GM23338 (cell line): ENCODE measurements at regions not wholly inside any gene's neighbourhood (a gene's known extent, or its start where the extent isn't known, plus 50 kb on each side); places are given as distances from the start of the nearest gene placed in this dataset.

Experiments used
- ATAC-seq: fragments of 200-7000 bp; cut with Tn5 transposase; 3 replicates; pipeline ENCODE4 v1.9.1; 2020
- DNase-seq: peaks from one replicate; pipeline ENCODE4 v3.0.0-alpha.2; 2015; ENCODE audit warnings: low spot score
- H2AFZ ChIP-seq: fragments of 200-600 bp; sonication (generic); 2 replicates; pipeline ENCODE4 v1.8.0; 2016; ENCODE audit warnings: antibody characterized with exemption, mild to moderate bottlenecking, moderate library complexity
- H3F3A ChIP-seq: fragments of 200-600 bp; sonication (generic); replicated peaks from 2 replicates; pipeline ENCODE4 v1.8.0; 2017; ENCODE audit warnings: antibody characterized with exemption, mixed run types, low read depth
- H3K27ac ChIP-seq: fragments of 200-600 bp; sonication (generic); 2 replicates; pipeline ENCODE4 v1.6.1; 2016; ENCODE audit warnings: low read depth
- H3K27me3 ChIP-seq: fragments of 200-600 bp; sonication (generic); 2 replicates; pipeline ENCODE4 v1.8.0; 2016; ENCODE audit warnings: mild to moderate bottlenecking, mixed run types, moderate library complexity; ENCODE audit not compliant: insufficient read depth
- H3K36me3 ChIP-seq: fragments of 200-600 bp; sonication (generic); 2 replicates; pipeline ENCODE4 v1.8.0; 2016; ENCODE audit warnings: mild to moderate bottlenecking; ENCODE audit not compliant: insufficient read depth
- H3K4me1 ChIP-seq: fragments of 200-600 bp; sonication (generic); 2 replicates; pipeline ENCODE4 v1.8.0; 2016; ENCODE audit warnings: mild to moderate bottlenecking, moderate library complexity; ENCODE audit not compliant: insufficient read depth
- H3K4me2 ChIP-seq: fragments of 200-600 bp; sonication (generic); 2 replicates; pipeline ENCODE4 v1.7.1; 2017; ENCODE audit warnings: mixed run types
- H3K4me3 ChIP-seq: fragments of 200-600 bp; sonication (generic); 2 replicates; pipeline ENCODE4 v1.6.1; 2016; ENCODE audit warnings: mixed run types
- H3K79me2 ChIP-seq: fragments of 200-600 bp; sonication (generic); replicated peaks from 2 replicates; pipeline ENCODE4 v1.8.0; 2017; ENCODE audit warnings: mild to moderate bottlenecking; ENCODE audit not compliant: insufficient read depth
- H3K9me2 ChIP-seq: fragments of 200-600 bp; sonication (generic); 2 replicates; pipeline ENCODE4 v1.8.0; 2017; ENCODE audit not compliant: insufficient read depth
- H4K20me1 ChIP-seq: fragments of 200-600 bp; sonication (generic); replicated peaks from 2 replicates; pipeline ENCODE4 v1.8.0; 2017; ENCODE audit warnings: mild to moderate bottlenecking; ENCODE audit not compliant: insufficient read depth
- H3K27ac Mint-ChIP-seq: 2 replicates; pipeline ENCODE4 v1.8.0; 2020; ENCODE audit warnings: inconsistent platforms, mild to moderate bottlenecking, moderate library complexity, mixed read lengths
- H3K27me3 Mint-ChIP-seq: 3 replicates; pipeline ENCODE4 v1.8.0; 2022; ENCODE audit warnings: low read depth, mild to moderate bottlenecking, moderate library complexity, mixed read lengths, inconsistent platforms; ENCODE audit not compliant: insufficient read depth, poor library complexity
- H3K36me3 Mint-ChIP-seq: 3 replicates; pipeline ENCODE4 v1.8.0; 2021; ENCODE audit warnings: low read depth, mild to moderate bottlenecking, inconsistent platforms, moderate library complexity, mixed read lengths
- H3K4me1 Mint-ChIP-seq: 3 replicates; pipeline ENCODE4 v1.8.0; 2020; ENCODE audit warnings: mild to moderate bottlenecking, inconsistent platforms, mixed read lengths
- H3K4me3 Mint-ChIP-seq: 3 replicates; pipeline ENCODE4 v1.8.0; 2021; ENCODE audit warnings: moderate library complexity, mild to moderate bottlenecking, inconsistent platforms, mixed read lengths
- H3K9me3 Mint-ChIP-seq: 3 replicates; pipeline ENCODE4 v1.8.0; 2020; ENCODE audit warnings: moderate library complexity, mild to moderate bottlenecking, inconsistent platforms, mixed read lengths
- CREB1 ChIP-seq: fragments of 250-450 bp; sonication (Bioruptor Pico); IDR thresholded peaks from 2 replicates; pipeline ENCODE4 v1.5.0; 2020; ENCODE audit warnings: low read depth, mild to moderate bottlenecking, moderate library complexity
- CTCF ChIP-seq, 2 experiments: fragments of 200-600 bp in 1 of 2; sonication (generic) in 1 of 2; conservative IDR thresholded peaks; 2 replicates each; pipeline versions ENCODE4 v1.5.1 to v1.6.1; 2016 to 2017; ENCODE audit warnings: antibody characterized with exemption in 2 of 2, low read depth in 2 of 2, mild to moderate bottlenecking in 2 of 2, moderate library complexity in 1 of 2
- ETS1 ChIP-seq: IDR thresholded peaks from 2 replicates; pipeline ENCODE4 v1.6.1; 2016; ENCODE audit warnings: antibody characterized with exemption
- EZH2 ChIP-seq: fragments of 200-600 bp; sonication (generic); IDR thresholded peaks from one replicate; pipeline ENCODE4 v1.8.0; 2017; ENCODE audit warnings: antibody characterized with exemption, mild to moderate bottlenecking, low read depth; ENCODE audit not compliant: unreplicated experiment
- EZH2phosphoT487 ChIP-seq: fragments of 200-600 bp; sonication (generic); IDR thresholded peaks from one replicate; pipeline ENCODE4 v1.8.1; 2018; ENCODE audit warnings: antibody characterized with exemption; ENCODE audit not compliant: unreplicated experiment
- JUNB ChIP-seq: IDR thresholded peaks from one replicate; pipeline ENCODE4 v1.6.1; 2016; ENCODE audit warnings: antibody characterized with exemption; ENCODE audit not compliant: unreplicated experiment
- NANOG ChIP-seq: IDR thresholded peaks from 2 replicates; pipeline ENCODE4 v1.6.1; 2016; ENCODE audit warnings: antibody characterized with exemption, borderline replicate concordance
- POLR2AphosphoS5 ChIP-seq: IDR thresholded peaks from 2 replicates; pipeline ENCODE4 v1.6.1; 2016; ENCODE audit warnings: antibody characterized with exemption, low read depth
- STAT1 ChIP-seq: IDR thresholded peaks from one replicate; pipeline ENCODE4 v1.6.1; 2016; ENCODE audit warnings: antibody characterized with exemption; ENCODE audit not compliant: unreplicated experiment
- ZNF114 ChIP-seq: fragments of 250-450 bp; sonication (Bioruptor Pico); IDR thresholded peaks from 2 replicates; pipeline ENCODE4 v1.5.0; 2020; ENCODE audit warnings: mild to moderate bottlenecking, moderate library complexity
- ZNF331 ChIP-seq: fragments of 250-450 bp; sonication (Bioruptor Pico); IDR thresholded peaks from 2 replicates; pipeline ENCODE4 v1.5.0; 2020; ENCODE audit warnings: low read depth, mild to moderate bottlenecking, moderate library complexity
- TF ChIP-seq, protein P1 (sequence below): IDR thresholded peaks from one replicate; pipeline ENCODE4 v1.6.1; 2018; ENCODE audit warnings: antibody characterized with exemption; ENCODE audit not compliant: unreplicated experiment
- TF ChIP-seq, protein P2 (sequence below): fragments of 250-450 bp; sonication (Bioruptor Pico); IDR thresholded peaks from 2 replicates; pipeline ENCODE4 v1.5.0; 2020; ENCODE audit warnings: mild to moderate bottlenecking, moderate library complexity

- H3K4me3 Mint-ChIP-seq: no peak overlapping the region
- no peak overlapping the region for H3K4me3 ChIP-seq
- no peaks in the 10 kb centered on the region for H3K36me3 ChIP-seq
- no peaks in the 10 kb centered on the region; the same call in 1 of the 3 replicates for H3K4me1 Mint-ChIP-seq
- no peaks in the 10 kb centered on the region for H4K20me1 ChIP-seq
- no peak overlapping the region for H3K27ac ChIP-seq
- no peaks in the 10 kb centered on the region for H3K36me3 Mint-ChIP-seq
- no peak for ATAC-seq
- no peak overlapping the region for H3K27ac Mint-ChIP-seq
- peaks cover 5% of the 10 kb centered on the region for H3K27me3 Mint-ChIP-seq
- no peaks in the 10 kb centered on the region for H3F3A ChIP-seq
- no peaks in the 10 kb centered on the region for H3K79me2 ChIP-seq
- no peaks in the 10 kb centered on the region for H3K27me3 ChIP-seq
- H3K9me2 ChIP-seq: no peaks in the 10 kb centered on the region
- no peaks in the 10 kb centered on the region for H3K4me1 ChIP-seq
- no peak for DNase-seq
- no peak overlapping the region for H2AFZ ChIP-seq
- H3K9me3 Mint-ChIP-seq: peaks cover 68% of the 10 kb centered on the region
- TF ChIP-seq, protein P1, sequence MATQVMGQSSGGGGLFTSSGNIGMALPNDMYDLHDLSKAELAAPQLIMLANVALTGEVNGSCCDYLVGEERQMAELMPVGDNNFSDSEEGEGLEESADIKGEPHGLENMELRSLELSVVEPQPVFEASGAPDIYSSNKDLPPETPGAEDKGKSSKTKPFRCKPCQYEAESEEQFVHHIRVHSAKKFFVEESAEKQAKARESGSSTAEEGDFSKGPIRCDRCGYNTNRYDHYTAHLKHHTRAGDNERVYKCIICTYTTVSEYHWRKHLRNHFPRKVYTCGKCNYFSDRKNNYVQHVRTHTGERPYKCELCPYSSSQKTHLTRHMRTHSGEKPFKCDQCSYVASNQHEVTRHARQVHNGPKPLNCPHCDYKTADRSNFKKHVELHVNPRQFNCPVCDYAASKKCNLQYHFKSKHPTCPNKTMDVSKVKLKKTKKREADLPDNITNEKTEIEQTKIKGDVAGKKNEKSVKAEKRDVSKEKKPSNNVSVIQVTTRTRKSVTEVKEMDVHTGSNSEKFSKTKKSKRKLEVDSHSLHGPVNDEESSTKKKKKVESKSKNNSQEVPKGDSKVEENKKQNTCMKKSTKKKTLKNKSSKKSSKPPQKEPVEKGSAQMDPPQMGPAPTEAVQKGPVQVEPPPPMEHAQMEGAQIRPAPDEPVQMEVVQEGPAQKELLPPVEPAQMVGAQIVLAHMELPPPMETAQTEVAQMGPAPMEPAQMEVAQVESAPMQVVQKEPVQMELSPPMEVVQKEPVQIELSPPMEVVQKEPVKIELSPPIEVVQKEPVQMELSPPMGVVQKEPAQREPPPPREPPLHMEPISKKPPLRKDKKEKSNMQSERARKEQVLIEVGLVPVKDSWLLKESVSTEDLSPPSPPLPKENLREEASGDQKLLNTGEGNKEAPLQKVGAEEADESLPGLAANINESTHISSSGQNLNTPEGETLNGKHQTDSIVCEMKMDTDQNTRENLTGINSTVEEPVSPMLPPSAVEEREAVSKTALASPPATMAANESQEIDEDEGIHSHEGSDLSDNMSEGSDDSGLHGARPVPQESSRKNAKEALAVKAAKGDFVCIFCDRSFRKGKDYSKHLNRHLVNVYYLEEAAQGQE: no peak
- TF ChIP-seq EZH2phosphoT487 (no peak), ETS1 (no peak), STAT1 (no peak), EZH2 (no peak), ZNF331 (CRISPR knock-in tag) (no peak), POLR2AphosphoS5 (no peak), JUNB (no peak), NANOG (no peak), CREB1 (CRISPR knock-in tag) (no peak), CTCF (conservative IDR thresholded peaks at IDR 0.05; ENCODE audit: low read depth in 2 of 2) (no peak), ZNF114 (CRISPR knock-in tag) (no peak)
- TF ChIP-seq, protein P2, sequence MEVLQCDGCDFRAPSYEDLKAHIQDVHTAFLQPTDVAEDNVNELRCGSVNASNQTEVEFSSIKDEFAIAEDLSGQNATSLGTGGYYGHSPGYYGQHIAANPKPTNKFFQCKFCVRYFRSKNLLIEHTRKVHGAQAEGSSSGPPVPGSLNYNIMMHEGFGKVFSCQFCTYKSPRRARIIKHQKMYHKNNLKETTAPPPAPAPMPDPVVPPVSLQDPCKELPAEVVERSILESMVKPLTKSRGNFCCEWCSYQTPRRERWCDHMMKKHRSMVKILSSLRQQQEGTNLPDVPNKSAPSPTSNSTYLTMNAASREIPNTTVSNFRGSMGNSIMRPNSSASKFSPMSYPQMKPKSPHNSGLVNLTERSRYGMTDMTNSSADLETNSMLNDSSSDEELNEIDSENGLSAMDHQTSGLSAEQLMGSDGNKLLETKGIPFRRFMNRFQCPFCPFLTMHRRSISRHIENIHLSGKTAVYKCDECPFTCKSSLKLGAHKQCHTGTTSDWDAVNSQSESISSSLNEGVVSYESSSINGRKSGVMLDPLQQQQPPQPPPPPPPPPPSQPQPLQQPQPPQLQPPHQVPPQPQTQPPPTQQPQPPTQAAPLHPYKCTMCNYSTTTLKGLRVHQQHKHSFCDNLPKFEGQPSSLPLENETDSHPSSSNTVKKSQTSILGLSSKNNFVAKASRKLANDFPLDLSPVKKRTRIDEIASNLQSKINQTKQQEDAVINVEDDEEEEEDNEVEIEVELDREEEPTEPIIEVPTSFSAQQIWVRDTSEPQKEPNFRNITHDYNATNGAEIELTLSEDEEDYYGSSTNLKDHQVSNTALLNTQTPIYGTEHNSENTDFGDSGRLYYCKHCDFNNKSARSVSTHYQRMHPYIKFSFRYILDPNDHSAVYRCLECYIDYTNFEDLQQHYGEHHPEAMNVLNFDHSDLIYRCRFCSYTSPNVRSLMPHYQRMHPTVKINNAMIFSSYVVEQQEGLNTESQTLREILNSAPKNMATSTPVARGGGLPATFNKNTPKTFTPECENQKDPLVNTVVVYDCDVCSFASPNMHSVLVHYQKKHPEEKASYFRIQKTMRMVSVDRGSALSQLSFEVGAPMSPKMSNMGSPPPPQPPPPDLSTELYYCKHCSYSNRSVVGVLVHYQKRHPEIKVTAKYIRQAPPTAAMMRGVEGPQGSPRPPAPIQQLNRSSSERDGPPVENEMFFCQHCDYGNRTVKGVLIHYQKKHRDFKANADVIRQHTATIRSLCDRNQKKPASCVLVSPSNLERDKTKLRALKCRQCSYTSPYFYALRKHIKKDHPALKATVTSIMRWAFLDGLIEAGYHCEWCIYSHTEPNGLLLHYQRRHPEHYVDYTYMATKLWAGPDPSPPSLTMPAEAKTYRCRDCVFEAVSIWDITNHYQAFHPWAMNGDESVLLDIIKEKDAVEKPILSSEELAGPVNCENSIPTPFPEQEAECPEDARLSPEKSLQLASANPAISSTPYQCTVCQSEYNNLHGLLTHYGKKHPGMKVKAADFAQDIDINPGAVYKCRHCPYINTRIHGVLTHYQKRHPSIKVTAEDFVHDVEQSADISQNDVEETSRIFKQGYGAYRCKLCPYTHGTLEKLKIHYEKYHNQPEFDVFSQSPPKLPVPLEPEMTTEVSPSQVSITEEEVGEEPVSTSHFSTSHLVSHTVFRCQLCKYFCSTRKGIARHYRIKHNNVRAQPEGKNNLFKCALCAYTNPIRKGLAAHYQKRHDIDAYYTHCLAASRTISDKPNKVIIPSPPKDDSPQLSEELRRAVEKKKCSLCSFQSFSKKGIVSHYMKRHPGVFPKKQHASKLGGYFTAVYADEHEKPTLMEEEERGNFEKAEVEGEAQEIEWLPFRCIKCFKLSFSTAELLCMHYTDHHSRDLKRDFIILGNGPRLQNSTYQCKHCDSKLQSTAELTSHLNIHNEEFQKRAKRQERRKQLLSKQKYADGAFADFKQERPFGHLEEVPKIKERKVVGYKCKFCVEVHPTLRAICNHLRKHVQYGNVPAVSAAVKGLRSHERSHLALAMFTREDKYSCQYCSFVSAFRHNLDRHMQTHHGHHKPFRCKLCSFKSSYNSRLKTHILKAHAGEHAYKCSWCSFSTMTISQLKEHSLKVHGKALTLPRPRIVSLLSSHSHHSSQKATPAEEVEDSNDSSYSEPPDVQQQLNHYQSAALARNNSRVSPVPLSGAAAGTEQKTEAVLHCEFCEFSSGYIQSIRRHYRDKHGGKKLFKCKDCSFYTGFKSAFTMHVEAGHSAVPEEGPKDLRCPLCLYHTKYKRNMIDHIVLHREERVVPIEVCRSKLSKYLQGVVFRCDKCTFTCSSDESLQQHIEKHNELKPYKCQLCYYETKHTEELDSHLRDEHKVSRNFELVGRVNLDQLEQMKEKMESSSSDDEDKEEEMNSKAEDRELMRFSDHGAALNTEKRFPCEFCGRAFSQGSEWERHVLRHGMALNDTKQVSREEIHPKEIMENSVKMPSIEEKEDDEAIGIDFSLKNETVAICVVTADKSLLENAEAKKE (CRISPR knock-in tag): no peak
- H3K4me2 ChIP-seq: no peak overlapping the region
Measured at GRCh38 chr2:4221434-4221833, 518.1 kb downstream of the DCDC2C start.
